ENCODE measurements at regions not wholly inside any gene's neighbourhood (a gene's known extent, or its start where the extent isn't known, plus 50 kb on each side); places are given as distances from the start of the nearest gene placed in this dataset.

DNA sequence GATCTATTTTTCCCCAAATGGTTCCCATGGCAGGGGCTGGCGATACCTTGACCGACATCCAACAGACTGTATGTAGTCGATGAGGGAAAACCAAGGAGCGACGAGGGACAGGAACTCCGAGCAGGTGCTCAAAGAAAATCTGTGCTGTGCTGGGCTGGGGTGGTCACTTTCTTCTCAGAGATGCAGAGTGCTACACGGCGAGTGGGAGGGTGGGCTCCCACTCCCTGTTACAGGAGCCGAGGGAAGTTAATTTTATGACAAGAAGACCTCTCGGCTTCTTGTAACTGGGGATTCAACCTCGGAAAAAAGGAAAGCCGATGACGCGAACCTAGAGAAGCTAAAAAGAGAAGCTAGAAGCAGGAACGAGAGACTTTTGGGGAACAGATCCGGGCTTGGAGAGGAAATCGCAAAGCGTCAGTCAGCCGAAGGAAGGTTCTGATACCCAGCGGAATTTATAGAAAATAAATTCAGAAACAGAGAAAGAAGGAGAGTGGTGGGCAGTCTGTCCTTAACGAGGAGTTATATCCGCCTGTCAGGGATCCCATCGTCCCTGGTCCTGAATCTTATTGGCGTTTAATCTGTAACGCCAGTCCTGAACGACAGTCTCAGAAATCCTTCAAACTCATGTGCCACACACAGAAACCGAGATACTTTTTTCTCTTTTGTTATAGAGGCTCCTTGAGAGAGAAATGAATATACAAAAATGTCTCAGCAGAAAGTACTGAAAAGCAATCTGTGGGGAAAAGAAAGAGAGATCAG is 84.6 kb upstream of the ZNF322 start:
- TF ChIP-seq TCF7L2 (IDR thresholded peaks at IDR 0.05; ENCODE audit: low read depth, low read length) (no peak), POLR2AphosphoS5 (IDR thresholded peaks at IDR 0.05; ENCODE audit: low read depth, low read length) (no peak), SIN3A (IDR thresholded peaks at IDR 0.05; ENCODE audit: borderline replicate concordance, insufficient read depth, low read depth, low read length) (no peak)
- TF ChIP-seq, protein P1, sequence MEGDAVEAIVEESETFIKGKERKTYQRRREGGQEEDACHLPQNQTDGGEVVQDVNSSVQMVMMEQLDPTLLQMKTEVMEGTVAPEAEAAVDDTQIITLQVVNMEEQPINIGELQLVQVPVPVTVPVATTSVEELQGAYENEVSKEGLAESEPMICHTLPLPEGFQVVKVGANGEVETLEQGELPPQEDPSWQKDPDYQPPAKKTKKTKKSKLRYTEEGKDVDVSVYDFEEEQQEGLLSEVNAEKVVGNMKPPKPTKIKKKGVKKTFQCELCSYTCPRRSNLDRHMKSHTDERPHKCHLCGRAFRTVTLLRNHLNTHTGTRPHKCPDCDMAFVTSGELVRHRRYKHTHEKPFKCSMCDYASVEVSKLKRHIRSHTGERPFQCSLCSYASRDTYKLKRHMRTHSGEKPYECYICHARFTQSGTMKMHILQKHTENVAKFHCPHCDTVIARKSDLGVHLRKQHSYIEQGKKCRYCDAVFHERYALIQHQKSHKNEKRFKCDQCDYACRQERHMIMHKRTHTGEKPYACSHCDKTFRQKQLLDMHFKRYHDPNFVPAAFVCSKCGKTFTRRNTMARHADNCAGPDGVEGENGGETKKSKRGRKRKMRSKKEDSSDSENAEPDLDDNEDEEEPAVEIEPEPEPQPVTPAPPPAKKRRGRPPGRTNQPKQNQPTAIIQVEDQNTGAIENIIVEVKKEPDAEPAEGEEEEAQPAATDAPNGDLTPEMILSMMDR (IDR thresholded peaks at IDR 0.05) = no peak
- TF ChIP-seq, protein P2, sequence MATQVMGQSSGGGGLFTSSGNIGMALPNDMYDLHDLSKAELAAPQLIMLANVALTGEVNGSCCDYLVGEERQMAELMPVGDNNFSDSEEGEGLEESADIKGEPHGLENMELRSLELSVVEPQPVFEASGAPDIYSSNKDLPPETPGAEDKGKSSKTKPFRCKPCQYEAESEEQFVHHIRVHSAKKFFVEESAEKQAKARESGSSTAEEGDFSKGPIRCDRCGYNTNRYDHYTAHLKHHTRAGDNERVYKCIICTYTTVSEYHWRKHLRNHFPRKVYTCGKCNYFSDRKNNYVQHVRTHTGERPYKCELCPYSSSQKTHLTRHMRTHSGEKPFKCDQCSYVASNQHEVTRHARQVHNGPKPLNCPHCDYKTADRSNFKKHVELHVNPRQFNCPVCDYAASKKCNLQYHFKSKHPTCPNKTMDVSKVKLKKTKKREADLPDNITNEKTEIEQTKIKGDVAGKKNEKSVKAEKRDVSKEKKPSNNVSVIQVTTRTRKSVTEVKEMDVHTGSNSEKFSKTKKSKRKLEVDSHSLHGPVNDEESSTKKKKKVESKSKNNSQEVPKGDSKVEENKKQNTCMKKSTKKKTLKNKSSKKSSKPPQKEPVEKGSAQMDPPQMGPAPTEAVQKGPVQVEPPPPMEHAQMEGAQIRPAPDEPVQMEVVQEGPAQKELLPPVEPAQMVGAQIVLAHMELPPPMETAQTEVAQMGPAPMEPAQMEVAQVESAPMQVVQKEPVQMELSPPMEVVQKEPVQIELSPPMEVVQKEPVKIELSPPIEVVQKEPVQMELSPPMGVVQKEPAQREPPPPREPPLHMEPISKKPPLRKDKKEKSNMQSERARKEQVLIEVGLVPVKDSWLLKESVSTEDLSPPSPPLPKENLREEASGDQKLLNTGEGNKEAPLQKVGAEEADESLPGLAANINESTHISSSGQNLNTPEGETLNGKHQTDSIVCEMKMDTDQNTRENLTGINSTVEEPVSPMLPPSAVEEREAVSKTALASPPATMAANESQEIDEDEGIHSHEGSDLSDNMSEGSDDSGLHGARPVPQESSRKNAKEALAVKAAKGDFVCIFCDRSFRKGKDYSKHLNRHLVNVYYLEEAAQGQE (IDR thresholded peaks at IDR 0.05; ENCODE audit: insufficient read depth in 1 of 2, low read depth in 2 of 2, low read length in 1 of 2) = no peak

All from Panc1 (cell line).